NCI-H1417 treated with DMSO at 0.1 percent for 48 hours (cell line): ENCODE measurements at regions not wholly inside any gene's neighbourhood (a gene's known extent, or its start where the extent isn't known, plus 50 kb on each side); places are given as distances from the start of the nearest gene placed in this dataset.

Experiments
- DNase-seq: peaks from one replicate; lab custom pipeline; 2025; lab: John Stamatoyannopoulos, UW

- DNase-seq = no peak
Measured at GRCh38 chr2:153105829-153106578, 372.6 kb downstream of the RPRM start.

DNA sequence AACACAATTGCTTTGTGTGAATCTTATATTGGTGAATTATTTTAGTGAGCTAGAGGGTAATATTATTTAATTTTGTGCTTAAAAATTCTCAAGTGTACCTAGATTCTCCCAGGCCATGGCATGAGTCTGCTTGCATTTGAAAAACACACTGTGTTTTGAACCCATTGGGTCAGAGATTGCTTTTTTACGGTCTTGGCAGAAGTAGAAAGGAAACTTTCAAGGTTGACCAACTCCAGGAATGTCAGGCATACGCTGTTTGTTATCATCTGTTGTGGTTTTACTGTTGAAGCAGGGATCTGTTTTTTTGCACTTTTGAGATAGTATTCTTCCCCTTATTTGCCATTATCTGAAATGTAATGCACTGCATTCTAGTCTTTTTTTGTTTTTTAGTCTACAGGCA is 377.4 kb downstream of the RPRM start:
- no peak for DNase-seq

- no peak for DNase-seq
Measured at GRCh38 chr2:153100151-153100550, 378.4 kb downstream of the RPRM start.

DNA sequence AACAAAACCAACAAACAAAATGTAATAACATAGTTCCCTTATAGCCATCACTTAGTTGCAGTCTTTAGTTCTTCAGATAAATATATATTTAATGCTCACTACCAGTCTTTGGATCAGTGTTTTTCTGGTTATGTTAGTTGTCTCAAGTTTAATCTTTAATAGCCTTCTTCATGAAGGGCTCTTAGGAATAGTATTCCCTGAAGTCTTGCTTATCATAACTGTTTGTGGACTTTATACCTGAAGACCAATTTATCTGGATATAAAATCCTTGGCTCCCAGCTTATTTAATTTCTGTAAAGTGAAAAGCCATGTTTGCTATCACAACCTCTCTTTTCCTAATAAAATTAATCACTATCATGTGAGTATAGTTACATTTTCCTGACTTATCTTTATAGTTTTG is 379.7 kb downstream of the ARL6IP6 start:
- no peak for DNase-seq

- no peak for DNase-seq
Measured at GRCh38 chr2:153096272-153096671, 377.9 kb downstream of the ARL6IP6 start.

DNA sequence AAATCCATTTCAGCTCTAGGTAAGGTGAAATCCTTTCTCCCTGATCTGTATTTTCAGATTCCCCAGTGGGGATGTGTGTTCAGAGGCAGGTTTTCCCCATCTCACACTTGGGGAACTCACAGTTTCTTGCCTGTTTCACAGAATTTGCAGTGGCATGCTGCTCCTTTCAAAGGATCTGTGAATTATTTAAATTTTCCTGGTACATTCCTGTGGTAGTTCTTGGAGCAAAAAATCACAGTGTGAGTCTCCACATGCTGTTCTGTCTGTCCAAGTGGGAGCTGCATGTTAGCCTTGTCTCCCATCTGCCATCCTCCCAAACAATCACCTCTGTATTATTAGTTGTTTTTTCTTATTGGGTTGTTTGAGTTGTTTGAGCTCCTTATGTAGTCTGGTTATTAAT is 372.9 kb downstream of the ARL6IP6 start:
- DNase-seq = no peak

DNA sequence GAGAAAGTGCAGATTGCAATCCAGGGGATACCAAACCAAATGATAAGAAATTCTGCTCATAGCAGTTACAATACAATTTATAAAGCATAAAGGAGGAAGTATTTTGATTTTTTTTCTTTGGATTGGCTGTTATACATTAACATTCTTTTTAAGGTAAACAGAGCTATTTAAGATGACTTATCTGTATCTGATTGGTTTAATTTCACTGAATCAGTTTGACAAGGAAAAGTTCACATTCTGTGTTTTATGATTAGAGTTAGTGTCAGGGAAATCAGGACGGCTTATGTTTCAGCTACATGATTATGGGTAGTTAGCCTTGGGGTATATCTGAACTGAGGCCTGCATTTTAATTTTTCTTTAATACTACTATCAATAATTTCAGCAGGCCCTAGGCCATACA is 360.9 kb downstream of the ARL6IP6 start:
- DNase-seq = no peak

DNA sequence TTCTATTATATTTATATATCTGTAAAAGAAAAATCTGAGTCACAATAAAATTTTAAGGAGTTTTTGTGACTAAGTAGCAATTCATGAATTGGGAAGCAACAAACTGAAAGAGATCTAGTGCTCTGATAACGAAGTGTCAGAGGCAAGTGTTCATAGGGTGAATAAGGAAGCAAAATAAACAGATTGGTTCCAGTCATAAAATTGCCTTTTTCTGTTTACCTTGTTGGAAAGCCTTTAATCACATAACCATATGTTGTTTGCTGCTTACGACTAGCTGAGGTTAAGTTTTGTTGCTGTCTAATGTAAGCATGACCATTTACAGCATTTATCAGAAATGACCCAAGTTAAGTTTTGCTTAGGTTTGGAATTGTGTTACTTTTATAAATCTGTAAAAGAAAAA is 358.9 kb downstream of the ARL6IP6 start:
- DNase-seq = no peak

DNA sequence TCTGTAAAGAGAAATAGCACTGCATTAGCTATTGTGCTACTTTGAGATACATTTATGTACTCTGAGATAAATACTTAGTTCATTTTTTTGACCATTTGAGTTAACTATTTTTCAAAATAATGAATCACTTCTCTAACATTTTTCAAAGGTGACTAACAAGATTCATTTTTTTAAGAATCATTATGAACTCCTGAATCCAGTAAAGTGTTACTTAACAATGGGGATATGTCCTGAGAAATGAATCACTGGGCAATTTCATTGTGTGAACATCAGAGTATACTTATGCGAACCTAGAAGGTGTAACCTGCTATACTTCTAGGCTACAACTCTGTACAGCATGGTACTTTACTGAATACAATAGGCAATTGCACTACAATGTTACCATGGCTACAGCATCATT is 355.8 kb downstream of the ARL6IP6 start:
- DNase-seq = no peak

DNA sequence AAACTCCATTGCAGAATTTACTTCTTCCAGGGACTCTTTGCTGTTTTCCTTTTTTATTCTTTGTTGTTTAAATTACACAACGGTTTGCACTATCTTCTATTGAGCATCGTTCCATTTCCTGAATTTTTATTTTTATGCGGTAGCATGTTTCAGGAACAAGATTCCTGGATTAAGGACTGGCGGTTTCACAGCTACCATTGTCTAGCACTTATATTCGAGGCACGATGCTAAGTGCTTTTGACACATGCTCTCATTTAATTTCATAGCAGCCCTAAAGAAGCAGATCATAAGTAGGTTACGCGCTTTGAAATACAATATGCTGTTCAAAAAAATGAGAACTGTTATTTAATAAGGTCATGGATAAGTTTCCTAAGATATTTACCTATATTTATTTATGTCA is 354.4 kb downstream of the ARL6IP6 start:
- DNase-seq = no peak

GRCh38 chr2:153072077-153072476 is 353.7 kb downstream of the ARL6IP6 start:
- DNase-seq = no peak

- DNase-seq = no peak
Measured at GRCh38 chr2:153071090-153071489, 352.7 kb downstream of the ARL6IP6 start.

DNA sequence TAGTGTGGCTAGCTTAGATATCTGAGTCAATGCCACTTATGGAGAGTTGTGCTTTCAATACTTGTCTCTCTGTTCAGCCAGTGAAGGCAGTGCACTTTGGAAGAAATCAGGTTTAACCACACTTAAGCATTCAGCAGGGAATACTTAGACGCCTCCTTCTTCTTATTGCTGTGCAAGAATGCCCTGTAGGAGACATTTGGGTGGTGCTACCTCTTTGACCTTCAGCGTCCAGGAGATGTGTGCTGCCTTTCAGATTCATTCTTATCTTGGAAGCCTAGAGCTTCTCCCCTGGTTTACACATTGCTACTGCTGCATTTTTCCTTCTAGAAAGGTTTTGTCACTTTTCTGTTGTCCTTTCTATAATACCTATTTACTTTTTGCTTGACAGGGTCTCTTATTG is 350.5 kb downstream of the ARL6IP6 start:
- DNase-seq = no peak

GRCh38 chr2:153068052-153068451 is 349.6 kb downstream of the ARL6IP6 start:
- no peak for DNase-seq

- DNase-seq = no peak
Measured at GRCh38 chr2:153059338-153060052, 341.1 kb downstream of the ARL6IP6 start.

DNA sequence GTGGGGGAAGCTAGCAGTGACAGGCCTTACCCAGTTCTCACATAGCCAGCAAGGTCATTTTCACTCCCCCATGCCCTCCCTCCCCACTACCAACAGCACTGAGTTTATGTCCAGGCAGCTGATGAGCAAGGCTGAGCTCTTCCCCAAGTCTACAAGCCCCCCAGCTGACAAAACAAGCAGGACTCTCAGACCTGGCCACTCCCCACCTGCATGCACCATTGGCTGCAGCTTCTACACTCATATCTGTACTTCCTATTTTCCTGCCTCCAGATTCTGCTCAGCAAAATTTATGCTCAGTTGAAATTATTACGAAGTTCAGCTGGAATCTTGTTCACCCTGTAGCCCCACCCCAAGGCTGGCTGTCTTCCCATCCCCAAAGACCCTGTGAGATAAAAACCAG is 339.3 kb downstream of the ARL6IP6 start:
- DNase-seq = no peak

DNA sequence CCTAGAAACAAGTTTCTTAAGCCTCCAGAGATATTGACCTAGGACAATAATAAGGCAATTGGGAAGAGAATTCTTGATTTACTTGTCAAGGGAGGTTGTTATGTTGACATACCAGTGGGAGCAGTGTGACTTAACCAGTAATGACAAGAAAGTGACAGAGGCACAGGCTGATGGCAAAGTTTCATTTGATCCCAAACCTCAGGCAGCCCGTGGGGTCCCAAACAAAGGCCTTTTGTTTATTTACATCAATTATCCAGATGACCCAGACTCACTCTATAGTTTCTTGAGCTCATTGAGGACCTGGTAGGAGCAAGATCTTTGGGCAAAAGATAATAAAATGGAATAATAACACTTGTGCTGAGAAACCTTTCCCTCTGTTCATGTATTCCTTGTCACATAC is 336.8 kb downstream of the ARL6IP6 start:
- DNase-seq = no peak

- DNase-seq = no peak
Measured at GRCh38 chr2:153052807-153053559, 334.6 kb downstream of the ARL6IP6 start.

- DNase-seq = no peak
Measured at GRCh38 chr2:153047220-153047619, 328.8 kb downstream of the ARL6IP6 start.

DNA sequence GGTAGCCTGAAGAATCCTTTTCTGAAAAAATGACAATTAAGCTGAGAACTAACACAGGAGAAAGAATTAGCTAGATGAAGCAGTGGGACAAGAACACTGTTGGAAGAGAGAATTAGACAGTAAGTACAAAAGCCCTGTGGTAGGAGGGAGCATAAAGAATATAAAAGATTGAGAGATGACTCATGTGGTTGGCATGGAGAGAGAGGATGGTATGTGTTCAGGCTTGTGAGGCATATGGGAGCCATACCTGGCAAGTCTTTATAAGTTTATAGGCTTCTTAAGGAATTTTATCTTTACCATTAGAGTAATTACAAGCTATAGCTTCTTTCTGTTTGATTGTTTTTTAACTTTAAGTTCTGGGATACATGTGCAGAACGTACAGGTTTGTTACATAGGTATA is 325.0 kb downstream of the ARL6IP6 start:
- DNase-seq = no peak

- DNase-seq = no peak
Measured at GRCh38 chr2:153028626-153029025, 310.2 kb downstream of the ARL6IP6 start.

- DNase-seq = no peak
Measured at GRCh38 chr2:153027533-153027932, 309.1 kb downstream of the ARL6IP6 start.

- DNase-seq = no peak
Measured at GRCh38 chr2:153020201-153020600, 301.8 kb downstream of the ARL6IP6 start.
